GM18520 (cell line): ENCODE measurements at regions not wholly inside any gene's neighbourhood (a gene's known extent, or its start where the extent isn't known, plus 50 kb on each side); places are given as distances from the start of the nearest gene placed in this dataset.

ENCODE experiments used
- ATAC-seq: cut with Tn5 transposase; IDR thresholded peaks from one replicate; pipeline ENCODE4 v1.9.1; 2021; ENCODE audit not compliant: unreplicated experiment

DNA sequence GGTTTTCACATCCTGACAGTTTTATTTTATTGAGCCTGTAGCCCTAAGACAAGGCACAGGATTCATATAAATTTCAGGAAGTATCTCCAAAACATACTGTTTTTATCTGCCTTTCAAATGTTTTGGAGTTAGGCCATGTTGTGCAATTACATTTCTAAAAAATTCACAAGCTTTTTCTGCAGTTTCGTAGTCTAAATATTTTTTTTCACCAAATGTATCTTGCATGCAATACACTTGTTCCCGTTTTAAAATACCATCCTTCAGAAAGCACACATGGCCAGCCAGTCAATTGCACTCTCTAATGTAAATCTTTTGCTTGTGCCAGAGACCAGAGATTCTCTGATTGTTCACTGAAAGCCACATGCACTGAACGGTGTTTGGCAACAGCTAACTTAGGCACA, 161.5 kb upstream of the PRKCQ start:
- no peak for ATAC-seq

DNA sequence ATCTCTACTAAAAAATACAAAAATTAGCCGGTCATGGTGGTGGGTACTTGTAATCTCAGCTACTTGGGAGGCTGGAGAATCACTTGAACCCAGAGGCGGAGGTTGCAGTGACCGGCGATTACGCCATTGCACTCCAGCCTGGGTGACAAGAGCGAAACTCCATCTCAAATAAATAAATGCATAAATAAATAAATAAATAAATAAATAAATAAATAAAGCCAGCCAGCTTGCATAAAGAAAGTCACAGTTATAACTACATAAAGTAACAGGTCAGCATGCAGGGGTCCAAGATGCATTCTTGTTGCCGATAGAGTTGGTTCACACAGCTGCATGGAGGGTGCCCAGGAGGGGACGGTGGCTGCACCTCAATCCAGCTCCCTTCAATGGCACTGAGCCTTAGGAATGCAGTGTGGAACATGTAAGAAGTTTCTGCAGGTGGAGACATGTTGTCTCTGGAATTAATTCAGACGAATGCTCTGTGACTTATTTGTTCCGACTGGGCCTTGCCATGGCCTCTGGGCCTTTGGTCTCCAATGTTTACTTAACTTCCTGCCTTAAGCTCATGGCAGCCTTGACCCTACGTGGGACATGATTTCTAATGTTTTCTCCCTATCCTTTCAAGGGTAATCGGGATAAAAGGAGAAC, 159.6 kb upstream of the PRKCQ start:
- no peak for ATAC-seq

DNA sequence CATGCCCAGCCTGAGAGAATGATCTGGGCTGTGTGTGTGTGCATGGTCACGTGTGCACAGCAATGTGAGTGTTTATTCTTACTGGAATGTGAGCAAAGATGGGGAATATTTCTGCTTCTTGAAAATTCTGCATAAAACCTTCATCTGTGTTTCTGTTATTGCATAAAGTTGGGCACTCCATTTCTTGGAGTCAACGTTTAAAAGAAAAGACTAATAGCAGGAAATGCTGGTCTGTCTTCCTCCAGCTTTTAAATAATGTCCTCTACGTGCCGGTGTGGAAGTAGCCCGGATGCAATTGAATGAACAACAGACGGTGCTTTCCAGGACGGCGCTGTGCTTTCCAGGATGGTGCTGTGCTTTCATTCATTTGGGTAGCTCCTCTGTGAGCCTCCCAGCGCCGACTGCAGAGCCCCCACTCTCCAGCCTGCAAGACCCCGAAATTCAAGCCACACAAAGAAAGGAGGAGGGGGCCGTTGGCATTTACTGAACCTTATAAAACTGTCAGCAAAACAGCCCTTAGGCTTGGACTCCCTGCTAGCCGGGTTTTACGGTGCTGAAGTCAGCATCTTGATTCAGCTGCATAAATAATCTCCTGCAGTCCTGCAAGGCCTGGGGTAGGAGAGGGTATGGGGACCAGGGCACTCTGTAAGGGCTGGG, 158.2 kb upstream of the PRKCQ start:
- ATAC-seq = no peak

DNA sequence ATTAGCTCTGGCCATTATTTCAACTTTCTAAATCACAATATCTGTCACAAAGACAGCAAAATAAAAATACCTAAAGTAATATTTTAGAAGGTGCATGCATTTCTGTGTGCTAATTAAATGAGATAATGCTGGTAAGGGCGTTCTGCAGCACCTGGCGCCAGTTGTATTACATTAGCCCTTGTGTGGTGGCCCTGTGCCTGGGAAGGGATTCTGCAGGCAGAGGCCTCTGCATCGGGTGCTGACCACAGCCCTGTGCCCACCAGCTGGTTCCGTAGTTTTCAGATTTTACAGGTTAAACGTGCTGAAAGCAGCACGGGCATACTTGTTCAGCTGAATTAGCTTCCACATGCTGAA, 157.7 kb upstream of the PRKCQ start:
- no peak for ATAC-seq

DNA sequence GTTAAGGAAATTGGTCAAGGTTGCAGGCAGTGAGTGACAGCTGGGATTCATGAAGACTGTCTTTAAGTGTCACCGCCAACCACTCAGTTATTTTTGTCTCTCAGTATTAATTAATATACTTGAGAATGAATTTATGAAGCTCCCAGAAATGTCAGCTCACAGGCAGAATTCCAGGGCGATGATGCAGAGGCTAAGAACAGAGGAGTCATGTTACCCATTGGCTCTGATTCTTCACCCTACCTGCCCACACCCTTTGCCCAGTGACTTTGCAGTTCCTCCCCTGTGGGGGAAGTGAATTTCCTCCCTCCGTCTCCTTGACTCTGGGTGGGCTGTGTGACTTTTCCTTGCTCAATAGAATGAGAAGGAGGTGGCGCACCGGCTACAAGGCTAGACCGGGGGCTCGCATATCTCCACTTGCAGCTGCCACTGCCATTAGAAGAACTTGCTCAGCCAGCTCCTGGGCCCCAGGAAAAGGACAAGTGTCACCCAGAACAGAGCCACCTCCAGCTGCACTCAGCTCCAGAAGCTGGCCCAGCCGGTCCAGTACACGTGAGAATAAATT, 157.1 kb upstream of the PRKCQ start:
- no peak for ATAC-seq

DNA sequence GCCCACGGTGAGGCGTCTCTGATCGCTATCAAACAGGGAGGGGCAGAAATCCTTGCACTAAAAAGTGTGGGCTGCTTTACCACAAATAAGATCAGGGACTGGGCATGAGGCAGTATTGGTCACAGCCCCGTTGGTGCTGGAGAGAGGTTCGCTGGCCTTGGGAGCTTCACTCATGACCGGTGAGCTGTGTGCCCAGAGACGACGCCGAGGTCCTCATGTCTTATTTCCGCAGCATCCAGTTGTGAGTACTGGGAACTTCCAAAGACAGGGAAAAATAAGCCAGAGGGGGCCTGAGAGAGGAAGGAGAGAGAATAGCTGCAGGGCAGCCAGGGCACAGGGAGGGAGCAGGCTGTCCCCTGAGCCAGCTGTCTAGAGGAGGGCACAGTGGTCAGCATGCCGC, 154.2 kb upstream of the PRKCQ start:
- no peak for ATAC-seq

DNA sequence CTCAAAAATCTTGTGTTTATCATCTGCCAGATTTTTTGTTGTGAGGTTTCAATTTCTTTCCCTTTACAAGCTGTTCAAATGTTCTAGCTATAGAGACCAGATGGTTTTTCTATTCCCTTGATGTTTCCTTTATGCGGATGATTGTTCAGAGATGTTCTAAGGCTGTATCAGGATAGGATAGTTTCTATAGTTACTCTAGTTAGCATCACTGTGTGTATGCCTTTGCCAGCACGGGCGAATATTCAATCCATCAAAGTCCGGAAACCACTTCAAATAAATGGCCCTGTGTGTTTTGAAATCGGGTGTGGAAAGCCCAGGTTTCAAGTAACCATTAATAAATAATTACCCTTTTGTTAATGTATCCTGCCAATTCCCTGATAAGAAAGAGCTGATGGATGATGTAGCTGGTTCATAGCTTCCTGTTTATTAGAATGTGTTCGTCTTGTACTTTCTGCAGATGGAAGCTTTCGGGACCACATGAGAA, 149.8 kb upstream of the PRKCQ start:
- no peak for ATAC-seq

DNA sequence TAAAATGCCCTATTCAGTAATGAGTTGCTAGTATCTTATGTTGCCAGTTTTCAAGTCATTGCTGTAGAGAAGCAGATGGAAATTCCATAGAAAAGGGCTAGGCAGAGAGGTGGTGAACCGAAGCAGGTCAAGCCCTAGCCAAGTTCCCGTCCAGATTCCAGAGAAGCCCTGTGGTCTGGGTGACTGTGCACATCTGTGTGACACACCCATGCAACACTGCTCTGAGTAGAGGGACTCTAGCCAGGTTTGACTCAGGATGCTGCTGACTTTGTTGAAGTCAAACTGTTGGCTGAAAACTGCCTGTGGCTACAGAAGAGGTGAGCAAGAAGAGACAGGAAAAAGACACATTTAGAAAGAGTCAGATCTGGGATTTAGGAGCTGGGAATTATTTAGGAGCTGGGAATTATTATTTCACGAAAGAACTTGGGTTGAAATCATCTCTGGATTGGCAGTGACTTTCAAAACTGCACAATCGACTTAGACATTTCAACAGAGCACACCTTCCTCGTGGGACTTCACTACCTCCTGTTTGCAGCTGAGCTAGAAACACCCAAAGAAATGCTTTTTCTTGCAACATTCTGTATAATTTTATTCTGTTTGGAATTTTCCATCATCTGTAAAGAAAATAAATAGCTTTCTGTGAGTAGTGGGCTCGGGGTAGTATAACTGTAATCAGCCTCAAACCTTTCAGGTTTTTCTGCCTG, 149.1 kb upstream of the PRKCQ start:
- no peak for ATAC-seq

DNA sequence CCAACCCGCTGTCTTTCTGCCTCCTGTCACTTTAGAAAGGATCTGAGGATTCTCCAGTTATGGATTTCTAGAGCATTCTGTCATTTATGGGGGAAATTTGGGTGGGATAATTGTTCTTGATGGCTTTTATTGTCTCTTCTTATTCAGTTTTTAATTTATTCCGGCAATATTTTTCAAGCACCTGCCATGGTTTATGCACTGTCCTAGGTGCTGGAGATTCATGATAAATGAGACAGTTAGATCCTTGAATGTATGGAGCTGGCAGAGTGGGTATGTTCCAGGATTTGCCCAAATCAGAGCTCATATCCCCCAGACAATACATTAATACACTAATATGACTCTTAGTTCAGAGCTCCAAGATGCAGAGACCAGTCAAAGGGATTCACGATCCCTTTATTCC, 146.8 kb upstream of the PRKCQ start:
- no peak for ATAC-seq

DNA sequence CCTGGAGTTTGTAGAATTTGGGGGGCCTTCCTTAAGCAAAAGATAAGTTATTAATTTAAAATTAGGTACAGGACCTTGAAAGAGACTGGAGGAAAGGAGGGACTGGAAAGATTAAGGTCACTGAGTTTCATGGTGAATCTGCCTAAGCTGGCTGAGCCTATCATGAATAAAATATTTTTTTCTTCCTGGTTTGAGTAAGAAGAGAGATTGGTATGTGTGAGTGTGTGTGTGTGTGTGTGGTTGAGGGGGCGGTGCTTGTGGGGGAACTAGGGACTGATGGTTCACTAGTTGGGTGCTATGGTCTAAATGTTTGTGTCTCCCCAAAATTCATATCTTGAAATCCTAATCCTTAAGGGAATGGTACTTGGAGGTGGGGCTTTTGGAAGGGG, 142.5 kb upstream of the PRKCQ start:
- ATAC-seq = no peak

DNA sequence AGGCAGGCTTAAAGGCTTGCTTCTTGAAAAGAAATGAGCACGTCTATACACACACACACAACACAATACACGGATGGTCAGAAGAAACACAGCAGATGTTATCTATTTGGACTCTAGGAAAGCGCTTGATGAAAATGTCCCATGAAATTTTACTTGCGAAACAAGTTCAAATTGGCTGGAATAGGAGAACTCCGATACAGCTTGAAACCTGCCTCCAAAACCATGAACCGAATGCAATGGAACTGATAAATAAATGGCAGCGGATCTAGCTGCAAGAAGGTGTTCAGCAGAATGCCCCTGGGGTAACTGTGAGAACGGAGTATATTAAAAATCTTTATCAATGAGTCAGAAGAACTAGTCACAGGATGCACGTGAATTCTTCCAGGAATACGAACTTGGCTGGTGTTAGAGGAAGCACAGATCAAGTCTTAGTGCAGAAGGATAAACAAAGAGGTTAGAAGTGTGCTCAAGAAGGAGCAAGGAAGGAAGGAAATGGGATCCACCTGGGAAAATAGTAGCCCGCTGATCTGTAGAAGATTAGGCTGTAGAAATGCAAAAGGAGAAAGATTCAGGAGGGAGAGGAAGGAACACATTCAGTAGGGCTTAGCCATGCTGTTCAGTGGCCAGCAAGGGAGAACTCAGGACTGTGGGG, 142.0 kb upstream of the PRKCQ start:
- ATAC-seq = no peak

DNA sequence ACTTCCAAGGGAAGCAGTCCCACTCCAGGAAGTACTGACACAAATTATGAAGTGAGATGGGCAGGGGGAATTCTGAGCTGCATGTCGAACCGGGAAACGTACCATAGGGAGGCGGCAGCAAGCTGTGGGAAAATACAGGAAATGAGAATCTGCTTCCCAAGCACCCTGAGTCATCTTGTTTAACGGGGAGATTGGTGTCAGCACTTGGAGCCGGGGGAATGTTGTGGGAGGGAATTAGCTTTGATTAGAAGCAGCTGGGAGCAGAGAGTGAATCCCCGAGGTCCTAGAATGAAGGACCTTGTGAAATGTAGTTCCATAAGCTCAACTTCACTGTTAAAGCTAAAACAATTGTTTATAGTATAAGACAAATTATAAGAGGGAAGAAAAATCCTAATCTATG, 141.4 kb upstream of the PRKCQ start:
- no peak for ATAC-seq

DNA sequence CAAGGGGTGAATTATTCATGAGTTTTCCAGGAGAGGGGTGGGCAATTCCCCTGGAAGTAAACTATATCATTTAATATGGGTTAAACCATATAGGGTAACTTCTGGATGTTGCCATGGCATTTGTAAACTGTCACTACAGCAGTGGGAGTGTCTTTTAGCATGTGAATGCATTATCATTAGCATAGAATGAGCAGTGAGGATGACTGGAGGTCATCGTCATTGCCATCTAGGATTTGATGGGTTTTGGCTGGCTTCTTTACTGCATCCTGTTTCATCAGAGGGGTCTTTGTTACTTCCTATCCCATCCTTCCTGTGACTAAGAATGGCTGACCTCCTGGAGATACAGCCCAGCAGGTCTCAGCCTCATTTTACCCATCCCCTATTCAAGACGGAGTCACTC, 139.5 kb upstream of the PRKCQ start:
- no peak for ATAC-seq

DNA sequence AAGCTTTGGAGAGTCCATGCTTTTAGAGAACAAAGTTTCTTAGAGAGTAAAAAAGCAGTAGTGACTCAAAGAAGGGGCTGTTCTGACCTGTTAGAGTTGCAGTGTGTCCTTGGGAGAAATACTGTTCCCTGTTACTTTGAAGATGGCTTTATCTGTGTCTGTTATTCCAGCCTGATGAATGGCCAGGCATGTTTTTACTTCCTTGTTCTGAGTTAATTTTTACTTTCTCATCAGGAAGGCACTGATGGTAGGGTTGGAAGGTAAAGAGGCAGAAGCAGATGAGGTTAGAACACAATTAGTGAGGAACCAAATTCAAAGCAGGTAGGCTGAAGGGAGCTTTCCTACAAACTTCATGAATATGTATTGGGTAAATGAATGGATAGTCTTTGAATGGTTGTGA, 138.5 kb upstream of the PRKCQ start:
- no peak for ATAC-seq

DNA sequence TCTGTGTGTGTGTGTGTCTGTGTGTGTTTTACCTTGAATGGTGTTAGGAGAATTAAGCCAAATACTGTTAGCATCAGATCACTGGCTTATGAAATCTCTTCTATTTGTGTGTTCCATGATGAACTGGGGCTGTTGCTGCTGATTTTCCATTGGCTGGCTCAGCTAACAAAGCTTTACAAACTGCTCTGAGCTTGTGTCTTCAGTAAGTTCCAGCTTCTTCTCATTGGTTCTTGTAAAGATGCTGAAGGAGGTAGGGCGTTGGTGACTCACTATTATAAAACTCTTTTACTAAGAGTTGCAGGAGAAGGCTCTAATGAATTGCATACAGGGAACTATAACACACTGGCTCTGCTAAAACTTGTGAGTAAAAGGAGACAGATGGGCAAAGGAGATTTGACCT, 136.4 kb upstream of the PRKCQ start:
- ATAC-seq = no peak

DNA sequence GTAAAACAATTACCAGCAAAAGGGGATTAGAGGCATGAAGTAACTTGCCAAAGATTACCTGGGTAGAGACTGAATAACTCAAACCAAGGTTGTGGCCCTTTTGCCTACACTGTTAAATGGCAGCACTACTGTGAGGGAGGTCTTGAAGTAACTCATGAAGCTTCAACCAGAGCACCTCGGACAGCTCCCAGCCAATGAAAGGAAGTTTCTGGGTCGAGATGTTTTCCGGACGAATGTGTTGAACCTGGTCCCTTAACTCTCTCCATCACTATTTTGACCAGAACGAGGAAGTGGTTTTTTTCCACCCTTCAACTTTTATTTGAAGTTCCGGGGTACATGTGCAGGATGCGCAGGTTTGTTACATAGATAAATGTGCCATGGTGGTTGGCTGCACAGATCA, 133.6 kb upstream of the PRKCQ start:
- no peak for ATAC-seq

DNA sequence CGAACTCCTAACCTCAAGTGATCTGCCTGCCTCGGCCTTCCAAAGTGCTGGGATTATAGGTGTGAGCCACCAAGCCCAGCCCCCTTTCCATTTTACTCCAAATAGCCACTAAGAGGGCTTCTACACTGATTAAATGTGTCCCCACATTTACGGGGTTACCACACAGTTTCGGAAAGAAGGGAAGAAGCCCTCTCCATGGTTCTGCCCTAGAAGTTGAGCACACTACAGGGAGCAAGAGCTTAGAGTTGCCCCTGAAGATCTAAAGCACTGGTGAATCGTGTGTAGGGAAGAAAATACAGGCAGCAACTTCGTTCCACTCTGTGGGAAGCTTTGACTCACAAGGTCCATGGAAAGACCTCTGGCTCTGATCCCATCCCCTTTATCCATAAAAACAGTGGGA, 133.0 kb upstream of the PRKCQ start:
- no peak for ATAC-seq

DNA sequence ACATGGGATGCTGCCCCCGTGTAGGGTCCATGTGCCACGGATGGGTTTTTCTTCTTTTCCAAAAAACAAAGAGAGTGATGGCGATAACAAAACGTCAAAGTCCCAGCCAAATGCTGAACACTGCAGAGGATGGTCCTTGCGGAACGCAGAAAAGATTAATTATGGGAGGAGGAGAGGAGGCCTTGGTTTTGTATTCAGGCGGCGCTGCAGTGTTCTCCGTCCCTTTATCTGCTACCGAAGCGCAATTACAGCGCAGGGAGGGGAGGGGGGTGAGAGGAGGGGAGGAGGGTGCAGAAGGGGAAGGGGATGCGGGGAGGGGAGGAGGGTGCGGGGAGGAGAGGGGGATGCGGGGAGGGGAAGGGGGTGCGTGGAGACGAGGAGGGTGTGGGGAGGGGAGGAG, 131.8 kb upstream of the PRKCQ start:
- ATAC-seq = no peak

DNA sequence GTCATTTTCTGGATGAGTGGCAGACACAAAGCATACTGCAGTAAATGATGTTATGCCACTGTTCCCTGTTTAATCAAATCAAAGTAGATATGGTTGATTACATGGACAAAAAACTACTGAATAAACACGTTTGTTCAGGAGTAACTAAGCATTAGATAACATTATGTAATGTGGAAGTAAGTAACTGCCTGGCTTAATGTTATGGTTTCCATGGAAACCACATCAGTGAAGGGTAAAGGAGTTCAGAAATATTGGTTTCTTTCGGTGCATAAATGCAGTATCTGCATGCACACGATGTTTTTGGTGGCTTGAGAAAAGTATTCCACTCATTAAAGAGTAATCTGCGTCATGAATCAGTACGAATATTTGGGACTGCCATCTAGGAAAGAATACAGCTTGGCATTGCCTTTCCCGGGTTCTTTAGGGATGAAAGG, 131.3 kb upstream of the PRKCQ start:
- ATAC-seq = no peak

DNA sequence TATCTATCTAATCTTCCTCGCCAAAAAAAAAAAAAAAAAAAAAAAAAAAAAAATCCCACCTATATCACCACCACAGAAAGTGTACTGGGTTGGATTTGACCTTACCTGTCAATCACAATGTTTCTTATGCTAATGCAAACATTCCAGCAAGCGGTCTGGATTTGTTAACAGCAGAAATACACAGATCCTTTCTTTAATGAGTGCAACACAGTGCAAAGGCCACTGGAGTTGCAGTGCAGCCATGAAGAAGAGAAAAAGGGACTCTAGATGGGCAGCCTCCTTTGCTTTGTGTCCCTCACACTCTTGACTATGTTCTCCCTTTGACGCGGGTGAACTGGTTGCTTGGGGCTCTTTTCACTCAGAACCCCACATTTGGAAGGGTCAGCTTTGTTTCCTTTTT, 127.3 kb upstream of the PRKCQ start:
- ATAC-seq = no peak

DNA sequence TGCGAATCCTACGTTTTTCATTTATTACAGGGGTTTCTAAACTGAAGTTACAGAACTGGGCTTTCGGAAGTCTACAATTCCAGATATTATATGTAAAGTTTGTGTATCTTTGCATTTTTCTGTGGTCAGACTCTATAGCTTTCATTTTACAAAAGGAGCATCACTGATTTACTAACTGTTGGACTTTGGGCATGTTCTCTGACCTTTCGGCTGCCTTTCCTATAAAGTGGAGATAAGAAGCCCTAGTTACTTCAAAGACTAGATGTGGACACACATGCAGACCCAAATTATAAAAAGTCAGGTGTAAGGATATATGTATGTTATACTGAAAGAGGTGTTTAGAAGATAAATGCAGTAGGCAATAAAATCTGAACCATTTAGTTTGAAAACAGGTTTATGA, 126.6 kb upstream of the PRKCQ start:
- ATAC-seq = no peak

DNA sequence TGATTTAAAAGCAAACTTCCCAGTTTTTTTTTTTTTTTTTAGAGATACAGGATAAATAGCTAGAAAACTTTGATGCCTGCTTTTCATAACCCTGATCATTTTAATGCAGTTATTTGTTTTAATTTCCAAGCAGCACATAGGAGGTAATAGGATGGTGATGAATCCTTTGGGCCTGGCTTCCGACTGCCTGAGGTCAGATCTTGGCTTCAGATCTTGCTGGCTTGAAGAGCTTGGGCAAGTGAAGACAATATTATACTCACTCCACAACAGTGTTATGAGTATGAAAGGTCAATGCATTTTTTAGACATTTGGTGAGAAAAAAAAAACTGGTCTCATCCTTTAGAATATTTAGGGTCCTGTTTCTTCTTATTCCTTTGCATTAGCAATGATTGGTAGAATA, 124.8 kb upstream of the PRKCQ start:
- no peak for ATAC-seq
